ENCODE measurements at regions not wholly inside any gene's neighbourhood (a gene's known extent, or its start where the extent isn't known, plus 50 kb on each side); places are given as distances from the start of the nearest gene placed in this dataset.

DNA sequence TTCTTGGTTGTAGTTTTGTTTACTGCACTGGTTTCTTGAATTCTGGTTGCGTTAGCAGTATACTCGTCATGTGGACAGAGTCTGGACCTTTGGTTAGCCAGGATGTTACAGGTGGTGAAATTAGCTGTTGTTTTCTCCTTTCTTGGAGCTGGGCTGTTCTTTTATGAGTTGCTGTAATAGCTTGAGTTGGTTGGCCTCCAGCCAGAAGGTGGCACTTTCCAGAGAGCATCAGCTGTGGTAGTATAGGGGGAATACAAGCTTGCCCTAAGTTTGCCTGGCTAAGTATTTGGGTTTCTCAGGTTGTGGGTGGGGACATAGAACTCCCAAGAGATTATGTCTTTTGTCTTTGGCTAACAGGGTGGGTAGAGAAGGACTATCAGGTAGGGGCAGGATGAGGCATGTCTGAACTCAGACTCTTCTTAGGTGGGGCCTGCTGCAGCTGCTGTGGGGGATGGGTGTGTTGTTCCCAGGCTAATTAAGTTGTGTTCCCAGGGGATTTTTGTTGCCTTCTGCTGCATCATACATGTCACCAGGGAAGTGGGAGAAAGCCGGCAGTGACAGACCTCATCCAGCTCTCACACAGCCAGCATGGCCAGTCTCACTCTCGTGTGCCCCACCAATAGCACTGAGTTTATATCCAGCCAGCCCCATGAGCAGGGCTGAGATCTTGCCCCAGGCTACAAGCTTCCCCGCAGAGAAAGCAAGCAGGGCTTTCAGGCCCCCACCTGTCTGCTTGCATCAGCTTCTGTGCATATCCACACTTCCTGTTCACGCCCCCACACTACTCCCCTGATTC is 246.7 kb upstream of the TPK1 start:
- no peak for DNase-seq

DNA sequence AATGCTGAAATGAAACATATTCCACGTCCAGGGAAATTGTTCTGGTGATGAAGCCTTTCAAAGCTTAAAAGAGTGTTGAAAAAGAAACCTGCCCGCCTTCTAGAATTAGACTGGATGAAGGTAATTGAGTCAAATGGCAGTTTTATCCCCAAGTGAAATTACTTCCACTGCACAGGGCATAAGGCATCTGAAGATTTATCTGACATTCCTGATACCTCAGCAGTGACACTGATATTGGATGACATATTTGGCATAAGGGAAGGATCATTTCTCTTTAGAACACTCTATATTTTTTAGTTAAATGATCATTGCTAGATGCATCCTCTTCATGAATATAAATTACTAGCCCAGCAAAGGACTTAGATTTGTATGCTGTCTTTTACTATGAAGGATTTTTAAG is 229.6 kb upstream of the TPK1 start:
- DNase-seq = no peak

DNA sequence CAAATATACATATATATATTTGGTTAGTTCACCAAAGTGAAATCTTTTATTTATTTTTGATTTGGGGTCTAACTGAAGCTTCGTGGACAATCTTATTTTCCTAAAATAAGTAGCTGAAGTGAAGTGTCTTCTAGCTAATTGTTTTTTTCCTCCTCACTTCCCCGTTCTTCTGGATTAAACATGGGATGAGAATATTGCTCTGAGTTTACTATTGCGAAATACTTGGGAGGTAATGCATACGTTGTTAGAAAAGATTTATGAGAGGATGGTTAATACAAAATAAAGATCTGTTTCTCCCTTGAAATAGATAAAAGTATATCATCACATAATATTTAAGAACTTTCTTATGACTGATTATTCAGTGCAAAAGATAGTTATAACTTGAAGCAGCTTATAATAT is 228.3 kb upstream of the TPK1 start:
- no peak for DNase-seq

DNA sequence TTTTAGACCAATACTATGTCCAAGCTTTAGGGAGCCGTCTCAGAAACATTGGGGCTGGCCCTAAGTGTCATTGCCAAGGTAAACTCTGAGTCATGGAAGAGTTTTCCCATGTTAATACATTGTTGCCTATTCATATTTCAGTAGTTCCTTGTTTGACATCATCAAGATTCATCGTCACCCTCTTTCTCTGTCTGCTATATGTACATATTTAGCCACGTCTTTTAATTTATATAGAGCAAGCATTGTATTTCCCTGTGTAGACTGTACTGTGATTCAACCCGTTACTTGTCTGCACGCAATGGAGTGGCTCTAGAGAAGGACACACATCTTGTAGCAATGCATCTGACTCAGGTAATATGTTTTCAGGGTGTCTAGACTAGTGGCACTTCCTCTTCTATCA is 217.9 kb upstream of the TPK1 start:
- DNase-seq = no peak

DNA sequence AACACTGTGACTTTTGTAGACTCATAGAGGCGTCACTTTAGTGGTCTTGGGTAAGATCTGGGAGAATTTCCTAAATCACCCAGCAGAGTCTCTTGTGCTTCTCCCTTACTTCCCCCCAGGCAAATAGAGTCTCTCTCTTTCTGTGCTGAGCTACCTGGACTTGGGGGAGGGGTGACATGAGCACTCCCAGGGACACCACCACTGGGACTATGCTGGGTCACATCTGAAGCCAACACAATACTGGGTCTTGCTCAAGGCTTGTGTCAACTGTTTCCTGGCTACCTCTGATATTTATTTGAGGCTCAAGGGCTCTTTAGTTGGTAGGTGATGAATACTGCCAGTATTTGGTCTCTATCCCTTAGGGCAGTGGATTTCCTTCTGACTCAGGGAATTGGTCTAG is 214.6 kb upstream of the TPK1 start:
- no peak for DNase-seq

DNA sequence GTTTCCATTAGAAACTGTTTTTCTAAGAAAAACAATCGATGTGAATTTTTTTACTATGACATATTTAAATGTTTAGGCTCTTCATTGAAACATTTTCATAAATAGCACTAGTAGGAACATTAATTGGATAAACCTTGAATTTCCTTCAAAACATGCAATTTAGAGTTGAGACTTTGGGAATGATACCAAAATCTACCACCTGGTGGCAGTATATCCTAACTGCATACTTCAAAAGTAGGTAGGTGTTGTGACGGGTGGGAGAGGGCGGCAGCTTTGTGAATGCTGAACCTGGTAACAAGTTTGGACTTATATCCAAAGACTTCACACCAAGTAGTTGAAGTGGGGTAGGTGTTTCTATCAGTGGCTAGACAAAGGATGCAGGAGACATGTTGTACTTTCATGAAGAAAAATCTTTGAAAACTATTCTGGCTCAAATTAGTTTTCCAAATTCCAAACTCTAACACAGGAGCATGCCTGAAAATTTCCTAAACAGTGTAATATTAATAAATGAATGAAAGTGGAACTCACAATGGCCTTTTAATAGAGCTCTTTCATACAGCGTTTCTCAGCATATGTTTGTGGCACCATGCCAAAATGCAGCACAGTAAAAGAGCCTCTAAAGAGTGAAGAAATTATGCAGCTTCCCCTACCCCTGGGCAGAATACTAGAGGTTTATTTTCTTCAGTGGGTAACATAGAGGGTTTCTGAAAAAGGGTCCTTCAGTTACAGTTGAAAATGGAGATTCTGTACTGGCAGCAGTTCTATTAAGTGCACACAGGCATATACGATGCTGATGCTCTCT is 201.0 kb upstream of the TPK1 start:
- DNase-seq = peak; percentile 46

DNA sequence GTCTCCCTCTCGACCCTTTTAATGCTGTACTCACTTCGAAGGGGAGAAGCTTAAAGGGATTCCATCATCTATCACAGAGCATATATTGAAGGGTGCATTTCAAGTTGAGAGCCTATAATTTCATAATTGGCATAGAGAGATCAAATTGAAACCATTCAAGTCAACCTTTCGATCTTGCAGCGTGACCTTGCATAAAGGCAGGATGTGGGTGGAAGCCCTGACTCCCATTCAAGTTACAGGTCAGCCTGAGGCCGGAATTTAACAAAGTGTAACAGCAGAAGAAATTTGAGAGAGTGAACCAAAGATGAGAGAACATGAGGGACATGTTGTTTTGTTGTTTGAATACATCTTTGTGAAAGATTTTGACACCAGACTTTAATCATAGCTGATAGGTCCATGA is 195.3 kb upstream of the TPK1 start:
- DNase-seq = no peak

DNA sequence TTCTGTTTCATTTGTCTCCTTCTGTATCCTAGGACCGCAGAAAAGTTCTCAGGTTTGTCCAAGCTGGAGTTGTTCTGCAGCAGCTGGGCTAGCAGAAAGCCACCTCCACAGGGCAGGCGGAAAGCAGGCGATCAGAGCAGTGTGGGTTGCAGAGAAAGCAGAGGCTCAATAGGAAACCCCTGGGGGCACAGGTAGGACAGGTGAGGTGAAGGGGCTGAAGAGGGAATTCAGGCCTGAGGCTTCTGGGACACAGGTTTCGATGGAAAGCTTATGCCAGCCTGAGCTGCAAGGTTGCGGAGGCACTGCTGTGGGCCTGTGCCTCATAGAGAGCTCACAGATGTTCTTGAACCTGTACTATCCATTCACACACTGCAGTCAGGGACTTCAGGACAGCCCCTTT is 194.9 kb upstream of the TPK1 start:
- no peak for DNase-seq

DNA sequence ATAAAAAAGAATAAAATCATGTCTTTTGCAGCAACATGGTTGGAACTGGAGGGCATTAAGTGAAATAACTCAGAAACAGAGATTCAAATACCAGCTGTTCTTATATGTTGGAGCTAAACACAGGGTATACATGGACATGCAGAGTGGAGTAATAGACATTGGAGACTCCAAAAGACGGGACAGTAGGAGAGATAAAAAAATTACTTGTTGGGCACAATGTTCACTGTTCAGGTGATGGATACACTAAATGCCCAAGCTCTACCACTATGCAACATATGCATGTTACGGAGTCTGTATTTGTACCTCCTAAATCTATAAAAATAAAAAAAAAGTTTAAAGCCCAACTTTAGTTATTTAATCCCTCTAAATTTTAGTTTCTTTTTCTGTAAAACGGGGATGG is 184.6 kb upstream of the TPK1 start:
- DNase-seq = no peak

DNA sequence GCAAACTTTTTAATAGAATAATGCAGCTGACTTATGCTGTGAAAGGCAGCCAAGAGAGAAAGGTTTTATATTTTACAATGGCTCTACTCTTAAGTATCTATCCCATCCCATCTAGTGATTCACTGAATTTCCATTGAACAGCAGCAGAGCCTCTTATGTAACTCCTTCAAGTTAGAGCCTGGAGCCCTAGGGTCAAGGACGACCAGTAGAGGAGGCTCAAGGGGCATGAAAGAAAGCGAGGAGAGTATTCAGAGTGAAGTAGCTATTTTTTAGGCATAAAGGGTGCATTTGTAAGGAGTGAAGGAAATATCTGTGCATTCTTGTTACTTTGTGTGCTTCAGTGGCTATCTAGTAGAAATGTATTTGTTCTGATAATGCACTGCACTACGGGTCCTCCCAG is 180.2 kb upstream of the TPK1 start:
- no peak for DNase-seq

DNA sequence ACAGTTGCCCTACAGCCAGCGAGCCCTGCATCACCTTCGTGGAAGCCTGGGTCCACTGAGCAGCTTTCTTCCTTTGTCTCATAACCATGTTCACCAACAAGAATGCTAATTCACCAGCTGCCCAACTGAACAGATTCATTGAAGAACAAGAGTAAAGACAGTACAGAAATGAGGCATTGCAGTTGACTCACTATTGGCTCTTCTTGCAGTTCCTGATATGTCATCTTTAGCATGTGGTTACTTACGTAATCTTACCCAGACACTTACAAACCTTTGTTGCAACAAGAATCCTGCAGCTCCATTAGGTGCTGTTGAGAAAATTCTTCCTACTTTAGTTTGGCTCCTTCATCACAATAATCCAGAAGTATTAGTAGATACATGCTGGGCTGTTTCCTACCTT is 174.0 kb upstream of the TPK1 start:
- DNase-seq = no peak

DNA sequence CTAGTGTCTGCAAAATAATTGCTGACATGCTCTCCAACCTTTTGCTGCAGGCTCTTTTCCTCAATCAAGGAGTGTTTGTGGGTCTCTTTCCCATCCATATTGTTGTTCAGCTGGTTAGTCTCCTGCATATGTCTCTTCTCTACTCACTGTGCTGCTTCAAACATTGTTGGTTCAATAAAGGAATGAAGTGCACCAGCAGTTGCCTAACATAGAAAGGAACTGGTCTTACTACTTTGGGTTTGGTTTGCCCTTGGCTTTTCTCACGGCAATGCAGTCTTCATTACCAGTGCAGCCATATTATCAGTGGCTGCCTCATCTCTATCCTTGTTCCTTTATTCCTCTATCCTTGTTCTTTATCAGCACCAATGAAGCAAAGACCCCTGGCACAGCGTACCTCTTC is 169.7 kb upstream of the TPK1 start:
- no peak for DNase-seq

DNA sequence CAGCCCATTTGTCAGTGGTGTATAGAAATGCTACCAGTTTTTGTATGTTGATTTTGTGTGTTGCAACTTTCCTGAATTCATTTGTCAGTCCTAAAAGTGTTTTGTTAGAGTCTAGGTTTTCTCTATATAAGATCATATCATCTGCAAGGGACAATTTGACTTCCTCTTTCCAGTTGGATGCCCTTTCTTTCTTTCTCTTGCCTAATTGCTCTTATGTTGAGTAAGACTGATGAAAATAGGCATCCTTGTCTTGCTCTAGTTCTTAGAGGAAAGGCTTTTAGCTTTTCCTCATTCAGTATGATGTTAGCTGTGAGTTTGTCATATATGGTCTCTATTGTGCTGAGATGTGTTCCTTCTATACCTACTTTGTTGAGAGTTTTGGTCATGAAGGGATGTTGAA is 161.7 kb upstream of the TPK1 start:
- no peak for DNase-seq

DNA sequence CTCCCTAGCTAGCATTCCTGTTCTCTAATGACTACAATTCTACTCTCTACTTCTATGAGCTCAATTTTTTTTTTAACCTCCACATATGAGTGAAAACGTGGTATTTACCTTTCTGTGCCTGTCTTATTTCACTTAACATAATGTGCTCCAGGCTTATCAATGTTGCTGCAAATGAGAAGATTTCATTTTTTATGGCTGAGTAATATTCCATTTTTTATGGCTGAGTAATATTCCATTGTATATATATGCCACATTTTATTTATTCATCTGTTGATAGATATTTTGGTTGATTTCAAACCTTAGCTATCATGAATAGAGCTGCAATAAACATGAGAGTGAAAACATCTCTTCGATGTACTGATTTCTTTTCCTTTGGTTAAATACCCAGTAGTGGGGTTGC is 159.6 kb upstream of the TPK1 start:
- no peak for DNase-seq

DNA sequence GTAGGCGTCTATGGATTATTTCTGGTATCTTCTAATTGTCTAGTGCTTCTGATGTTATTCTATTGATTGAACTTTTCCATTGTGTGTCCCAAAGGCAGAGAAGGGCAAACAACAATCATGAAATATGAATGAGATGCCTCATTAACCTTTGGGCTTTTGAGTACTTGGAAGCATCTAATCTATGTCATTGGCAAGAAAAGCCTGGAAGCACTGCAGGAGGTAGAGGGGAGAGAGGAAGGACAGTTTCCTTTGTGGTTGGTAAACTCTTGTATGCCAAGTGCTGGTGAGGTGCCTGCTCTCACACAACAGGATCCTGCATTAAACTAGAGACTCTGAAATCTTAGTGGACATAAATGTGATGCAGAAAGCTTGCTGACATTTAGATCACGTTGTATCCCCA is 155.2 kb upstream of the TPK1 start:
- no peak for DNase-seq

DNA sequence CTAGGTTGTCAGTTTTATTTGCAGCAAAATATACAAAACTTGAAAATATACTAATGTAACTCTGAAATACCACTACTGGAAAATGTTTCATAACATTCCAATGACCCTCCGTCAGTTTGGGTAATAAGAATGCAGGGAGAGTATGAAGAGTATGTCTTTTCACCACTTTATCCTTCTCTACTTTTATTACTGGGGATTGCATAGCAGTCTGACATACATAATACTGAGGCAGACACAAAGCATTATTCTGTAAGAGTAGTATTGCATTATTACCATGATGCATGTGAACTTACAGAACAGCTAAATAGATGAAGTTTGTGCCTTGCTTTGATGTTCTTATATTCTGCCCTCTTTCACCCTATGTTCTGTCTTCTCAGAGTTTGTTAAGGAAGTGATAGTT is 151.8 kb upstream of the TPK1 start:
- DNase-seq = no peak

DNA sequence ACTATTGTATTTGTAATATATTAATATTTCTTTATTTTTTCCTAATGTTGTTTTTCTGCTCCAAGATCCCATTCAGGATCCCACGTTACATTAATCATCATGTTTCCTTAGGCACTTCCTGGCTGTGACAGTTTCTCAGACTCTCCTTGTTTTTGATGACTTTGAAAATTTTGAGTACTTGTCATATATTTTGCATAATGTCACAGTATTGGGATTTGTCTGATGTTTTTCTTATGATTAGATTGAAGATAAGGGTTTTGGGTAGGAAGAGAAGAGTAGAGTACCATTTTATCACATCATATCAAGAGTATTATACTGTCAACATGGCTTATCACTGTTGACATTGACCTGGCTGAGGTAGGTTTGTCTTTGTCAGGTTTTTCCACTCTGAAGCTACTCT is 146.3 kb upstream of the TPK1 start:
- DNase-seq = no peak

DNA sequence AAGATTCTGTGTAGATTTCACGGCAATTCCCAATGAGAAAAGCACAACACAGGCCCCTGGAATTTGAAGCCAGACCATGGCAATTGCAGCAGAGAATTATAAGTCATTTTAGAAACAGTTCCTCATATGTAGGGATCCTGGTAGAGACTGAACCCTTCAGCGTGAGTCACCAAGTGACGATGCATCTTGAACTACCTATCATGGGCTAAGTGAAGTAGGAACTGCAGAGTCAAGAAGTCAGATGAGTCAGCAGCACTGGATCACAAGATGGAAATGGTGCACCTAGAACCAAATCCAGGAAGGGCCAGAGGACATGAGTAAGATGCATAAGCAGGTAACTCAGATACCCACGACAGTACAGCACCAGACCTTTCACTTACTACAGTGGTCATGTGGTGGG is 140.0 kb upstream of the TPK1 start:
- DNase-seq = no peak

DNA sequence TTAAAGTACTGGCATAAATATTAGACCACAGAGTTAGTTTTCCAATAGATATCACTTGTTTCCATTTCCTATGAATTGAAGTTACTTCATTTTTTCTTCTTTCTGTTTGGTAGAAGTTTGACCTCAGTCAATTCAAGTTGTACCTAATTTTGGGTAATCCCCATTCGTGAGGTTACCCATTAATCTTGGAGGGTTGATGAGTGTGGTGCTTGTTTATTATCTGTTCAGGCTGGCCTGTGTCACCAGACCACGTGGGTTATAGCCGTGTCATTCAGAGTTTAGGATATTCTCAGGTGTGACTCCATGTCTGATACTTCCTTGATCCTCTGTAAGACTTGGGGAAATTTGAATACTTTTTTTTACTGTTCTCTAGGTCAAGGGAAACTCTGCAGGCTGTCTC is 133.9 kb upstream of the TPK1 start:
- no peak for DNase-seq

DNA sequence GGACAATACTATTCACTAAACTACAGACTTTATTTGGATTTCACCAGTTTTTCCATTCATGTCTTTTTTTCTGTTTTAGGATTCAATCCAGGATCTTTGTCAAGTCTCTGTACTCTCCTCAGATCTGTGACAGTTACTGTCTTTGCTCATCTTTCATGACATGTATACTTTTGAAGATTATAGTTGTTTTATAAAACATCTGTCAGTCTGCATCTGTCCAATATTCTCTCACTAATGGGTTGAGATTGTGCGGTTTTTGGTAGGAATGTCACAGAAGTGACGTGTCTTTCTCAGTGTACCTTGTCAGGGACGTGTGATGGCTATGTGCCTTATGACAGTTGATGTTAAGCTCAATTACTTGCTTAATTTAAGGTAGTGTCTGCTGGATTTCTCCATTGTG is 124.9 kb upstream of the TPK1 start:
- DNase-seq = no peak

DNA sequence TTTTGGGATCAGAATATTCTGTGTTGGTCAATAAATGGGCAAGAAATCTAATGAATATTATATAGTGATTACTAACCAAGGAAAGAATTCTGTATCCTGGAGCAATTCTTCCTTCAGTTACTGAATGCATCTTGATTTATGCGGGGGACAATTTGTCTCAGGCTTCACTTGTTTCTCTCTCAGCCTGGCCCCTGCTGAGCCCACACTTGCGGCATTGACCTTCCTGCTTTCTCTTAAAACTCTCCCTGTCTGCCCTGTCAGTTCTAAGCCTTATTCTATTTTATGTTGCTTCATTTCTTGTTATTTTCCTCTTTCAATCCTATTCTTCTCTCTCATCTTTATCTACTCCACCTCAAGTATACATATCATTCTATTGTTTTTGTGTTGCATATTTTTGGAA is 122.1 kb upstream of the TPK1 start:
- no peak for DNase-seq

DNA sequence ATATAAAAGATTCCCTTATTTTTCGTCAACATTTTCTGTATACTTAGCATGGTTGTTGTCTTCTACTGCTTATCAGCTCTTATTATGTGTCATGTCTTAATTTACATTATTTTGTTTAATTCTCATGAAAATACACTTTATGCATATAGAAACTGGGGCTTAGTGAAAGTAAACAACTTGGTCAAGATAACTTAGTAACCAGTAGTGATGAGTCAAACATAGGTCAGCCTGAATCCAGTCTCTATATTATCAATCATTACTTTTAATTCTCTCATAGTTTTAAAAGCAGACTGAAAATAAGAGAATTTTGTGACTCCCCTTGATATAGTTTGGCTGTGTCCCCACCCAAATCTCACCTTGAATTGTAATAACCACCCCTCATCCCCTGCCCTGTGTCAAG is 119.6 kb upstream of the TPK1 start:
- DNase-seq = no peak

DNA sequence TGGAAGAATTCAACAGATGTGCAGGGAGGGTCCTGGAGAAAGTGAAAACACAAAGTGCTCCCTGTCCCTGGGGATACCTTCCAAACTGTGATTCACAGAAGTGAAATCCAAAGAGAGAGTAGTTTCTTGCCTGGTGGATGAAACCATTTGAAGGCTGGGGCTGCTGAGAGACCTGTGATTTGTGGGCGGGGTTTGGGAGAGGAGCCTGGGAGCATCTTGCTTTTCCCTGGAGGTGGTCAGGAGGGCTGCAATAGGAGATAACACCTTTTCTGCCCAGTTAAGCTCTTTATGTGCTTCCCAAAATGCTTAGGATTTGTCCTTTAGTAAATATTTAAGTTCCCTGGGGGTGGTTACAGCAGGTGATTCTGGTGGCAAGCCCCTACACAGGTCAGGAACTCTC is 105.3 kb upstream of the TPK1 start:
- DNase-seq = no peak

DNA sequence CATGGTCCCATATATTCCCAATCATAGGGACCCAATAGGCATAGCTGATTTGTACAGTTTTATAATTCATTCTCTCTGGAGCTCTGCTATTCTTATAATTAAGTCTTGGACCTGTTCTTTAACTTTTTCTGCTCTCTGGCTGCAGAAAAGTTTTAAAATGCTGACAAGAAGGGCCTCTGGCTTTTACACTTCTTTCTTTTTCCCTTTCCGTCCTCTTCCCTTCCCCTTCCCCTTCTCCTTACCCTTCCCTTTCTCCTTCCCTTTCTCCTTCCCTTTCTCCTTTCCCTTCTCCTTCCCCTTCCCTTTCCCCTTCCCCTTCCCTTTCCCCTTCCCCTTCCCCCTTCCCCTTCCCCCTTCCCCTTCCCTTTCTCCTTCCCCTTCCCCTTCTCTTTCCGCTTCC is 101.3 kb upstream of the TPK1 start:
- no peak for DNase-seq

DNA sequence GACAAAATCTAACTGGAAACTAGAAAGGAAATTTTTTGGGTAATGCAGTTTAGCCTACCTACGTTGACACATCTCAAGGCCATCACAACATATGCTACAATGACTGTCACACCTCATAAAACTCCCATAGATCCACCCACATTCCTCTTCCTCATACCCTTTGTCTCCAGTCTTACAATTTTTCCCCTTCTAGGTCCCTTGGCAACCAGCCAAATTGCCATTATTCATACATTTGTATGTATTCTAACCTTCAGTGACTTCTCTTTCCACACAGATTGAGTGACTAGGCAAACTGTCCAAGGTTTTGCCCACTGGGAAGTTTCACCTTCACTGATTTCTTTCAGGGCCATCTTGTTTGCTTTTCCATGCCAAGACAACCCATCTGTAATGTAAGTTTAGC is 100.5 kb upstream of the TPK1 start:
- DNase-seq = no peak

Measured in stimulated activated CD4-positive, alpha-beta T cell treated with anti-CD3 and anti-CD28 coated beads, Interleukin-4, amount 100 ng/mL, for 24 hours (primary cell).